Right lobe of liver (tissue), 6 donors: ENCODE measurements at regions not wholly inside any gene's neighbourhood (a gene's known extent, or its start where the extent isn't known, plus 50 kb on each side); places are given as distances from the start of the nearest gene placed in this dataset.
"Not testable (repeated sequence)": the region's sequence is repeated elsewhere in the genome, so short reads cannot be mapped to it uniquely, and the experiment has no call there.

Experiments used
- ATAC-seq, 4 donors: fragments of 200-7000 bp; cut with Tn5 transposase; one replicate each; pipeline ENCODE4 v1.9.1; 2020; ENCODE audit warnings: mild to moderate bottlenecking in 4 of 4, moderate library complexity in 4 of 4
- DNase-seq, 3 donors: peaks; one replicate each; pipeline ENCODE4 v3.0.0-alpha.2; 2020
- H3K27ac ChIP-seq, 3 donors: fragments of 200-600 bp; one replicate each; pipeline ENCODE4 v1.8.0; 2022
- H3K27me3 ChIP-seq, 2 donors: fragments of 200-600 bp; one replicate each; pipeline ENCODE4 v1.8.0; 2022
- H3K36me3 ChIP-seq, 4 donors: fragments of 200-600 bp; sonication (generic) in 1 of 4; one replicate each; pipeline versions ENCODE4 v1.5.1 to v1.8.0; 2017 to 2022; ENCODE audit warnings: control low read depth in 1 of 4
- H3K4me1 ChIP-seq, 4 donors: fragments of 200-600 bp; sonication (generic) in 1 of 4; one replicate each; pipeline versions ENCODE4 v1.5.1 to v1.8.0; 2017 to 2022; ENCODE audit warnings: control low read depth in 1 of 4
- H3K4me3 ChIP-seq, 3 donors: fragments of 200-600 bp; one replicate each; pipeline ENCODE4 v1.8.0; 2022
- H3K9me3 ChIP-seq, 4 donors: fragments of 200-600 bp; sonication (generic) in 1 of 4; one replicate each; pipeline versions ENCODE4 v1.5.1 to v1.8.0; 2017 to 2022; ENCODE audit warnings: control low read depth in 1 of 4
- POLR2A ChIP-seq: fragments of 450-650 bp; IDR thresholded peaks from one replicate; pipeline ENCODE4 v1.6.1; 2017; ENCODE audit warnings: antibody characterized with exemption, mild to moderate bottlenecking
- WGBS: methylation state at CpG from one replicate; pipeline ENCODE4 v1.1.6; 2018; ENCODE audit warnings: low coverage, low lambda C conversion rate; ENCODE audit not compliant: insufficient coverage; ENCODE audit errors: missing lambda C conversion rate; 5-methylcytosine and 5-hydroxymethylcytosine counted together
- intact Hi-C, 2 donors: fragments of 100-400 bp; cut with DNase I; formaldehyde crosslinking; loops; one replicate each; pipeline versions ENCODE4 v1.11.2 to v1.14.1; 2022
- TF ChIP-seq, protein P1 (sequence below), 4 donors: fragments of 200-600 bp in 3 of 4; fragments of 450-650 bp in 1 of 4; IDR thresholded peaks; one replicate each; pipeline versions ENCODE4 v1.5.1 to v1.8.0; 2016 to 2022; ENCODE audit warnings: antibody characterized with exemption in 4 of 4, mild to moderate bottlenecking in 2 of 4
- donor health status: DM: no; HTN: yes; CAD: no.
- donor health status: DM: no; HTN: no; CAD: no.
- donor health status: DM: no; HTN: no; CAD: no.
- donor health status: DM: no; HTN: yes; CAD: no.
- donor health status: DM: no; HTN: yes; CAD: no.

GRCh38 chr5:169385636-169386035, 84.7 kb upstream of the SLIT3 start:
- Histone ChIP-seq H3K4me1 (no peaks in the 10 kb centered on the region), H3K27ac (no peak overlapping the region), H3K4me3 (no peak overlapping the region), H3K27me3 (no peaks in the 10 kb centered on the region), H3K9me3 (no peaks in the 10 kb centered on the region), H3K36me3 (no peaks in the 10 kb centered on the region)
- ATAC-seq, result no peak
- intact Hi-C loops, result no loop called here
- DNase-seq, result no peak
- TF ChIP-seq, protein P1, sequence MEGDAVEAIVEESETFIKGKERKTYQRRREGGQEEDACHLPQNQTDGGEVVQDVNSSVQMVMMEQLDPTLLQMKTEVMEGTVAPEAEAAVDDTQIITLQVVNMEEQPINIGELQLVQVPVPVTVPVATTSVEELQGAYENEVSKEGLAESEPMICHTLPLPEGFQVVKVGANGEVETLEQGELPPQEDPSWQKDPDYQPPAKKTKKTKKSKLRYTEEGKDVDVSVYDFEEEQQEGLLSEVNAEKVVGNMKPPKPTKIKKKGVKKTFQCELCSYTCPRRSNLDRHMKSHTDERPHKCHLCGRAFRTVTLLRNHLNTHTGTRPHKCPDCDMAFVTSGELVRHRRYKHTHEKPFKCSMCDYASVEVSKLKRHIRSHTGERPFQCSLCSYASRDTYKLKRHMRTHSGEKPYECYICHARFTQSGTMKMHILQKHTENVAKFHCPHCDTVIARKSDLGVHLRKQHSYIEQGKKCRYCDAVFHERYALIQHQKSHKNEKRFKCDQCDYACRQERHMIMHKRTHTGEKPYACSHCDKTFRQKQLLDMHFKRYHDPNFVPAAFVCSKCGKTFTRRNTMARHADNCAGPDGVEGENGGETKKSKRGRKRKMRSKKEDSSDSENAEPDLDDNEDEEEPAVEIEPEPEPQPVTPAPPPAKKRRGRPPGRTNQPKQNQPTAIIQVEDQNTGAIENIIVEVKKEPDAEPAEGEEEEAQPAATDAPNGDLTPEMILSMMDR (IDR thresholded peaks at IDR 0.05), result no peak

GRCh38 chr5:169384661-169385060, 83.7 kb upstream of the SLIT3 start:
- Histone ChIP-seq H3K36me3 (no peaks in the 10 kb centered on the region), H3K27me3 (no peaks in the 10 kb centered on the region), H3K27ac (no peak overlapping the region), H3K4me1 (no peaks in the 10 kb centered on the region), H3K4me3 (no peak overlapping the region), H3K9me3 (no peaks in the 10 kb centered on the region)
- no peak for DNase-seq
- ATAC-seq, result no peak
- intact Hi-C loops, result no loop called here
- 16% methylated on average over 3 of the region's 5 CpGs for WGBS
- TF ChIP-seq, protein P1 (IDR thresholded peaks at IDR 0.05), result no peak
- TF ChIP-seq POLR2A, result no peak

DNA sequence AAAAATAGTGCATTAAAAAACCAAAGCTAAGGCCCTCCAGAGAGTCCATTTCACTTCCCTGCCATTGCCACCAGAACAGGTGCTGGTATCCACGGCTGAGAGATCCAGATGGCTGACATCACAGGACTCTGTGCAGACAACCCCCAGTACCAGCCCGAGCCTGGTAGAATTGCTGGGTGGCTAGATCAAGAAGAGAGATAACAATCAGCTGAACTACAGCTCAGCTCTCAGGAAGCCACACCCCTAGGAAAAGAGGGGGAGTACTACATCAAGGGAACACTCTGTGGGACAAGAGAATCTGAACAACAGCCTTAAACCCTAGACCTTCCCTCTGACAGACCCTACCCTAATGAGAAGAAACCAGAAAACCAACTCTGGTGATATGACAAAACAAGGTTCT, 73.8 kb upstream of the SLIT3 start:
- Histone ChIP-seq H3K27ac (no peak overlapping the region), H3K36me3 (no peaks in the 10 kb centered on the region), H3K4me3 (no peak overlapping the region), H3K4me1 (no peaks in the 10 kb centered on the region), H3K27me3 (no peaks in the 10 kb centered on the region), H3K9me3 (no peaks in the 10 kb centered on the region)
- ATAC-seq, result no peak
- intact Hi-C loops, result no loop called here
- DNase-seq, result no peak
- WGBS, result 10% methylated on average over 2 of the region's 2 CpGs
- TF ChIP-seq, protein P1 (IDR thresholded peaks at IDR 0.05), result no peak
- TF ChIP-seq POLR2A, result no peak

GRCh38 chr5:169374111-169374510, 73.2 kb upstream of the SLIT3 start:
- Histone ChIP-seq H3K9me3 (no peaks in the 10 kb centered on the region), H3K4me1 (no peaks in the 10 kb centered on the region), H3K27ac (no peak overlapping the region), H3K27me3 (no peaks in the 10 kb centered on the region), H3K4me3 (no peak overlapping the region), H3K36me3 (no peaks in the 10 kb centered on the region)
- ATAC-seq (no peak), DNase-seq (no peak)
- WGBS, result 46% methylated on average over 7 of the region's 10 CpGs
- TF ChIP-seq, protein P1 (IDR thresholded peaks at IDR 0.05), result no peak
- TF ChIP-seq POLR2A, result no peak
- intact Hi-C loops, result no loop called here

DNA sequence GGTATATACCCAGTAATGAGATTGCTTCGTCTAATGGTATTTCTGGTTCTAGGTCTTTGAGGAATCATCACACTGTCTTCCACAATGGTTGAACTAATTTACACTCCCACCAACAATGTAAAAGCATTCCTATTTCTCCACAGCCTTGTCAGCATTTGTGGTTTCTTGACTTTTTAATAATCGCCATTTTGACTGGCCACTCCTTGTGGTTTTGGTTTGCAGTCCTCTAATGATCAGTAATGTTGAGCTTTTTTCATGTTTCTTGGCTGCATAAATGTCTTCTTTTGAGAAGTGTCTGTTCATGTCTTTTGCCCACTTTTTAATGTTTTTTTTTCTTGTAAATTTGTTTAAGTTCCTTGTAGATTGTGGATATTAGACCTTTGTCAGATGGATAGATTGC, 70.9 kb upstream of the SLIT3 start:
- H3K27me3 ChIP-seq, H3K9me3 ChIP-seq, intact Hi-C loops, ATAC-seq, H3K4me3 ChIP-seq, DNase-seq, H3K36me3 ChIP-seq, H3K4me1 ChIP-seq, H3K27ac ChIP-seq: not testable (repeated sequence)
- WGBS, result 58% methylated on average over 2 of the region's 2 CpGs
